Fibroblast of lung (primary cell): ENCODE measurements at regions not wholly inside any gene's neighbourhood (a gene's known extent, or its start where the extent isn't known, plus 50 kb on each side); places are given as distances from the start of the nearest gene placed in this dataset.
"Not testable (repeated sequence)": the region's sequence is repeated elsewhere in the genome, so short reads cannot be mapped to it uniquely, and the experiment has no call there.

Experiments
- CTCF ChIP-seq, 2 donors: IDR thresholded peaks in 1 of 2; conservative IDR thresholded peaks in 1 of 2; 1 replicate in 1 of 2; 2 replicates in 1 of 2; pipeline ENCODE4 v1.5.1; 2011 to 2012; ENCODE audit warnings: low read length in 2 of 2, control low read depth in 1 of 2, inconsistent platforms in 1 of 2, low read depth in 1 of 2, mild to moderate bottlenecking in 1 of 2
- EZH2 ChIP-seq: IDR thresholded peaks from 2 replicates; pipeline ENCODE4 v1.5.1; 2012; ENCODE audit warnings: low read length, control low read depth, mild to moderate bottlenecking; ENCODE audit errors: missing control alignments

GRCh38 chr1:807699-808390 lies 115.9 kb upstream of the SAMD11 start:
- not testable (repeated sequence) for TF ChIP-seq EZH2; CTCF (conservative IDR thresholded peaks at IDR 0.05 in 1 of 2, IDR thresholded peaks at IDR 0.05 in 1 of 2; ENCODE audit: low read depth in 1 of 2, low read length in 2 of 2)
